ENCODE measurements at regions not wholly inside any gene's neighbourhood (a gene's known extent, or its start where the extent isn't known, plus 50 kb on each side); places are given as distances from the start of the nearest gene placed in this dataset.
"Not testable (repeated sequence)": the region's sequence is repeated elsewhere in the genome, so short reads cannot be mapped to it uniquely, and the experiment has no call there.

- FAIRE-seq (no peak), DNase-seq (ENCODE audit: extremely low spot score, insufficient read length, low read depth) (no peak)
These were observed 157.9 kb upstream of the SCN7A start for GRCh38 chr2:166651991-166652390.

DNA sequence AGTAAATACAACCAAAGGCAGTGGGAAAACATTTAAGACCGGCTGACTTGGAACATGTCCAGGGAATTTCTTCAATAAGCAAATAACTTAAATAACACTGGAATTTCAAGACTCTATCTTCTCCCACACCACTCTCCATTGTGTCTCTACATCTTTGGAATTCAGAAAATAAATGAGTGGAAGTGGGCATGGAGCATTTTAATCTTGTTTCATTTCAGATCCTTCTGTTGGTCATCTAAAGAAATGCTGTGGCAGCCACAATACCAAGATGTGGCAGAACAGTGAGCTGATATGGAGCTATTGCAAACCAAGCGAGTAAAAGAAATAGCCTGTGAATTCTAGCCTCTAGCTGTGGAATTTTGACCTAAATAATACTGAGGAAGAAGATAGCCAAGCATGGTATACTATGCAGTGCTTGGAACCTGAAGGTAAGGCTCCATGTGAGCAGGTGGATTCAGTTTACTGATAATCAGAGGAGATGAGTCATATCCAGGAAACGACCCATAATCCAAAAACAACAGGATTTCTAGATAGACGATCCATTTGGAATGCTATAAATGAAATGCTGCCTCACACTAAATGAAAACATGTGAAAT, 157.1 kb upstream of the SCN7A start:
- FAIRE-seq = no peak

DNA sequence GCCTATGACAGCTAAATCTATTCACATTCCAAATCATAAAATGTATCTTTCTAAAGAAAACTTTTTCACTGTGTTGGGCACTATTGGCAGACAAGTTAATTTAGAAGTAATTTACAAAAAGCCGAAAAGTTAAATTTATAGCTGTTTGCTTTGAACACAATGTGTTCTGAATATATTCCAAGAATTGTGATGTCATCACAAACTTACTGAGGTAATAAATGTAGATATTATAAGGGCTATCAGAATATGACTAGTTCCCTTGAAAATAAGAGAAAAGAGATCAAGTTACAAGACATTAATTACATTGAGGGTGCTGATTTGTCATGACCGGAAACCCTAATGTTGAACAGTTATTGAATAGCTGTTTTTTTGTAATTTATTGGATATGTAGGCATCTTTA, 153.9 kb upstream of the SCN7A start:
- DNase-seq (ENCODE audit: extremely low spot score, insufficient read length, low read depth) = no peak
- no peak for FAIRE-seq

More for the DNA sequence above, 157.1 kb upstream of the SCN7A start:
- no peak for DNase-seq (ENCODE audit: extremely low spot score, insufficient read length, low read depth)

GRCh38 chr2:166643980-166644379, 149.9 kb upstream of the SCN7A start:
- DNase-seq (ENCODE audit: extremely low spot score, insufficient read length, low read depth) = no peak
- FAIRE-seq = no peak

- DNase-seq (ENCODE audit: extremely low spot score, insufficient read length, low read depth) = not testable (repeated sequence)
These were observed 147.5 kb upstream of the SCN7A start for GRCh38 chr2:166641516-166641915.

DNA sequence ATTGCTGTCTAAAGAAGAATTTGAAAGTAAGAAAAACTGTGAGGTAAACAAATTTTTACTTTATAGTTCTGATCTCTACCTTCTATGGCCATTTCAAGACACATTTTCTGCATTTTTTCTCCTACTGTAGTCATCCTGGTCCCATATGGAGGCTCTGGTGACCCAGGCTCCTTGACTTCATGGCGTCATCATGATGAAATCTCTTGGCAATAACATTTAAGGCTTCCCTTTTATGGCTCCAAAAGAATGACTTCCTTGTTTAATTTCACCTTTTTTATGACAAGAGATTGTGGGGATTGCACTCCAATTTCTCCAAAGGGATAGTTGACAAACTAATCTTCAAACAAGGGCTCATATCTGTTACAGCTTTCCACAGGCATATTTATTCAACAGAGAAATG, 143.0 kb upstream of the SCN7A start:
- no peak for FAIRE-seq
- DNase-seq (ENCODE audit: extremely low spot score, insufficient read length, low read depth) = no peak

More at GRCh38 chr2:166641516-166641915, 147.5 kb upstream of the SCN7A start:
- not testable (repeated sequence) for FAIRE-seq

GRCh38 chr2:166634706-166635105, 140.7 kb upstream of the SCN7A start:
- DNase-seq (ENCODE audit: extremely low spot score, insufficient read length, low read depth) (no peak), FAIRE-seq (no peak)

DNA sequence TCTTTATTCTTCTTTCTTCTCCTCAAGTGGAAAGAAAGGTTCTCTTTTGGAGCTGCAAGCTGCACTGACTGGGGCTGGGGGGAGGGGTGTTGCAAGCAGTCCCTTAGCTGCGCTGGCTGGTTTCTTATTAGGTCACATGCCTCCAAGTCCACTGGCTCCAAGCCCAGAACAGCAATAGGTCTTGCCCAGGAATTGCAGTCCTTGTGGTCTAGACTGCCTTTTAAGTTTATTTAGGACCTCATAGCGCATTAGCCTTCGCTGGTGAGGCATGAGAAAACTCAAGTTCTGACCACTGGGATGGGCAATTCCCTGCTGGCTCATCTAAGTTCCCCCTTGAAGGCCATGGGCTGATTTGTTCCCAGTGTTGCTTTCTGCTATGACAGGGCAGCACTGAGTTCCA, 138.6 kb upstream of the SCN7A start:
- FAIRE-seq (no peak), DNase-seq (ENCODE audit: extremely low spot score, insufficient read length, low read depth) (no peak)

- FAIRE-seq (no peak), DNase-seq (ENCODE audit: extremely low spot score, insufficient read length, low read depth) (no peak)
These were observed 134.6 kb upstream of the SCN7A start for GRCh38 chr2:166628478-166629136.

GRCh38 chr2:166627893-166628292, 133.8 kb upstream of the SCN7A start:
- no peak for FAIRE-seq
- no peak for DNase-seq (ENCODE audit: extremely low spot score, insufficient read length, low read depth)

DNA sequence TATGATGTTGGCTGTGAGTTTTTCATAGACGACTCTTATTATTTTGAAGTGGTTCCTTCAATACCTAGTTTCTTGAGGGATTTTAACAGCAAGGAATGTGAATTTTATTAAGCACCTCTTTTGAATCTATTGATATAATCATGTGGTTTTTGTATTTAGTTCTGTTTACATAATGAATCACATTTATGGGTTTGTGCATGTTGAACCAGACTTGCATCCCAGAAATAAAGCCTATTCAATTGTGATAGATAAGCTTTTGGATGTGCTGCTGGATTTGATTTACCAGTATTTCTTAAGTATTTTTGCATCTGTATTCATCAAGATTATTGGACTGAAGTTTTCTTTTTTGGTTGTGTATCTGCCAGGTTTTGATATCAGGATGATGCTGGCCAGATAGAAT, 131.6 kb upstream of the SCN7A start:
- FAIRE-seq (no peak), DNase-seq (ENCODE audit: extremely low spot score, insufficient read length, low read depth) (no peak)

- DNase-seq (ENCODE audit: extremely low spot score, insufficient read length, low read depth) (no peak), FAIRE-seq (no peak)
These were observed 120.5 kb upstream of the SCN7A start for GRCh38 chr2:166614503-166614902.

DNA sequence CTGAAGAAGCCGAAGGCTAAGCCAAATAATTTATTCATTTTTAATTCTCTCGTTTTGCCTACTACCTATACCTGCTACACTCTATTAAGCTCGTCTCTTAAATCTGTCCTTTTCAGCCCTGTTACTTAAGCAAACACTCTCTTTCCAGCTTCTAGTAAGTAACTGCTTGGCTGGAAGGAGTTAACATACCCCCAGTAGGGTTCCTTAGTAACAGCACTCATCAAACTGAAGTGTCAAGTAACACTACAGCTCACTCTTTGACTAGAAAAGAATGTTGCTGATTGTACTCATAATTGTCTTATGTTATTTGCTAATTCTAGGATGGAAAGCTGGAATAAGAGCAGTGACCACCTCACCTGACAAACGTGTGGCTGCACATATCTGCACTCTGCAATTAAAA, 120.0 kb upstream of the SCN7A start:
- DNase-seq (ENCODE audit: extremely low spot score, insufficient read length, low read depth) (no peak), FAIRE-seq (no peak)

DNA sequence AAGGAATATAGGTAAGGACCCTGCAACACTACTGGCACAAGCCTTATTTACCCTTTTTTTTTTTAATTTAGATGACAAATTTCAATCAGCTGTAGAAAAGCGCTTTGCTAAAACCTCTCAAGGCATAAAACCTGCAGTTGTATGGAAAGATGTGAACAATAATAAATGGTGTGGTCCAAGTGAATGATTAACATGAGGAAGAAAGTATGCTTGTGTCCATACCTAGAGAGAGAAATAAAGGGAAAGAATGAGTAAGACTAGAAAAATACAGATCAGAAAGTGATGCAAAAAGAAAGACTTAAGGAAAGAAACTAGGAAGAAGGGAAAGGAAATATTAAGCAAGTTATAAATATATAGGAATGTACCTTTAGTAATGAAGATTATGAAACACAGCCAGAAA, 119.2 kb upstream of the SCN7A start:
- DNase-seq (ENCODE audit: extremely low spot score, insufficient read length, low read depth) = no peak
- no peak for FAIRE-seq

DNA sequence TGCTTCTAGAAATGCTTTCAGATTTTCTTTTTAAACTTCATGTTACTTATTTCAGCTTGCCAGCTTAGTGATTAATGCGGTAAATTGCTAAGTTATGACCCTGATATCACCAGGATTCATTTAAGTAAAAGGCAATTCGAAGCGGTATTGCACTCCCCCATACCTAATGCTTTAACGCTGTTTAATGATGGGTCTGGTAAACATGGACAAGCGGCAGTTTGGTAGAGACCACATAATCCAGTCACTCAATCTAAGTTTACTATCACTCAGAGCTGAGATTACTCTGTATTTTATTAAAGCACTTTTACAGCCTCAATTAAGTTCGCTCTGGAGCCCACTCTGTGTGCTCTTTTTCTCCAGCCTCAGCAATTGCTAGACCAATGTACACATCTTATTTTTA, 118.2 kb upstream of the SCN7A start:
- DNase-seq (ENCODE audit: extremely low spot score, insufficient read length, low read depth) (no peak), FAIRE-seq (no peak)

GRCh38 chr2:166610913-166611305, 116.9 kb upstream of the SCN7A start:
- DNase-seq (ENCODE audit: extremely low spot score, insufficient read length, low read depth) (no peak), FAIRE-seq (no peak)

DNA sequence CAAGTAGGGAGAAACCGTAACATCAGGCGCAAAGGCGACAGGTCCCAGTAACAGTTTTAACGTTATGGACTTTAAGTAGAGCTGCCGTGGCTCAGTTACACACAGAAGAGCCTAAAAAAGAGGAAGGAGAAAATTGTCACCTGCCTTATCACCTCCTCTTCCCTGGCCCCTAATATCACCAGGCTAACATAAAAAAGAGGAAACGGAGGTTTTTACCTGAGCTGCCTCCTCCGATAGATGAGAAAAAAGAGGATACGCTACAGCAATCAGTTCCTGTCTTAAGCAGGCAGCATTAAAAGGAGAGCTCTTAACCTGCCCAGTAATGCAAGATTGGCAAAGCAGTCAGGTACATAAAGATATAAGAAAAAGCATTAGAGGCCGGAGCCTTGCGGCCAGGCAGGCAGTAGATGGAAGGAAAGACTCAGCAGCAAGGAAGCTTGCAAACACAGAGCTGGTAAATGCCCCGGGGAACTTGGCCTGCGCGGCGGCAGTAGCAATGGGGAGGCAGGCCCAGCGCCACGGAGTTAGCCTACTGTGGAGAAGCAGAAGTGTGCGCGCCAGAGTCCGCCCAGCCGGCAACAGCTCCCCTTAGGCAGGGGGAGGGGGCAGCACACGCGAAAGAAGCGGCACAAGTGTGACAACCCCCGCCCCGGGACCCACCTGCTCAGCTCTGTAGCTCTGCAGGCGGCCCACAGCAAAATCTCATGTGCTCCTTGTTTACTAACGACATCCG, 116.3 kb upstream of the SCN7A start:
- FAIRE-seq = no peak
- no peak for DNase-seq (ENCODE audit: extremely low spot score, insufficient read length, low read depth)

DNA sequence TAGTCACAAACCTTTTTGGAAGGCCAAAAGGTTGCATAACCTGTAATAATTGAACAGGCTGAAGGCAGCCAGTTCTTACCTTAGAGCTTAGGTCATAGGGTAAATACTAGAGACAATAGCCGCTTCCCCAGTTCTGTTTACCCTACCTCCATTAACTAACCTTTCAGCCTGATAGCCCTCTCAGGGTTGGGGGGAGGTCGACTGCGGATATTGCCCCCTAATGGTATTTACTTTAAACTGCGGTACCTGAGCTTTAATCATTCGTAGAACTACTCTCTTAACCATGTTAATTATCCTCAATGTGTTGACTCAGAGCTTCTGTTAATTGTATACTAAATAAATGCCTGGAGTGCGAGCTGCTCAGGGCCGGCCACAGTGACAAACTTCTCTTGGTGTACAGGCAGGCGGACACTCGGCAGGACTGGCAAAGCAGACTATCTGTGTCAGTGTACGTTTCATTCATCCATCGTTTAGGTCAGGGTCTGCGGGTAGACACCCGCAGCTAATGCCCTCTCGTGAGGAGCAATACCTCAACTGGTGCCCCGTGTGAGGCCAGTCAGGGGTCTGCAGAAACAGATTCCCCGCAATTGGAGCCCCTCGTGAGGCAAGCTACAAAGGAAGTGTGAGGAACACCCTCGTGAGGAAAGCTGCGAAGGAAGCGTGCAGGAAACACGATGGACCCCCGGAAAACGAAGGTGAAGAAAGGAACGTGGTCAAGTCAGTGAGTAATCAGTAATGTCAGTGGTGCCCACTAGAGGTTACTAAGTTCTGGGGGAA, 115.3 kb upstream of the SCN7A start:
- FAIRE-seq (no peak), DNase-seq (ENCODE audit: extremely low spot score, insufficient read length, low read depth) (no peak)

GRCh38 chr2:166607880-166608279, 113.8 kb upstream of the SCN7A start:
- DNase-seq (ENCODE audit: extremely low spot score, insufficient read length, low read depth) (no peak), FAIRE-seq (no peak)

- FAIRE-seq (no peak), DNase-seq (ENCODE audit: extremely low spot score, insufficient read length, low read depth) (no peak)
These were observed 99.4 kb upstream of the SCN7A start for GRCh38 chr2:166593403-166593802.

DNA sequence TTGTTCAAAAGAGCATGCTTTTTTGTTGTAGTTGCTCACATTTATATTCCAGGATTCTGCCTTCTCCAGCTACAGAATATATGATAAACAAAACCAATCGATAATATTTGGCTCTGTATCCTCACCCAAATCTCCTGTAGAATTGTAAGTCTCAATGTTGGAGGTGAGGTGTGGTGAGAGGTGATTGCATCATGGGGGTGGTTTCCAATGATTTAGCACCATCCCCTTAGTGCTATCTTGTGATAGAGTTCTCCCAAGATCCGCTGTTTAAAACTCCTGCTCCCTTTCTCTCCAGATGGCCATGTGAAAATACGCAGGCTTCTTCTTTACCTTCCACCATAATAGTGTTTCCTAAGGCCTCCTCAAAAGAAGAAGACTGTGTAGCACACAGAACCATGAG, 98.7 kb upstream of the SCN7A start:
- FAIRE-seq (no peak), DNase-seq (ENCODE audit: extremely low spot score, insufficient read length, low read depth) (no peak)

Measured in GM18507 (cell line).